ENCODE measurements at regions not wholly inside any gene's neighbourhood (a gene's known extent, or its start where the extent isn't known, plus 50 kb on each side); places are given as distances from the start of the nearest gene placed in this dataset.
"Not testable (repeated sequence)": the region's sequence is repeated elsewhere in the genome, so short reads cannot be mapped to it uniquely, and the experiment has no call there.

DNA sequence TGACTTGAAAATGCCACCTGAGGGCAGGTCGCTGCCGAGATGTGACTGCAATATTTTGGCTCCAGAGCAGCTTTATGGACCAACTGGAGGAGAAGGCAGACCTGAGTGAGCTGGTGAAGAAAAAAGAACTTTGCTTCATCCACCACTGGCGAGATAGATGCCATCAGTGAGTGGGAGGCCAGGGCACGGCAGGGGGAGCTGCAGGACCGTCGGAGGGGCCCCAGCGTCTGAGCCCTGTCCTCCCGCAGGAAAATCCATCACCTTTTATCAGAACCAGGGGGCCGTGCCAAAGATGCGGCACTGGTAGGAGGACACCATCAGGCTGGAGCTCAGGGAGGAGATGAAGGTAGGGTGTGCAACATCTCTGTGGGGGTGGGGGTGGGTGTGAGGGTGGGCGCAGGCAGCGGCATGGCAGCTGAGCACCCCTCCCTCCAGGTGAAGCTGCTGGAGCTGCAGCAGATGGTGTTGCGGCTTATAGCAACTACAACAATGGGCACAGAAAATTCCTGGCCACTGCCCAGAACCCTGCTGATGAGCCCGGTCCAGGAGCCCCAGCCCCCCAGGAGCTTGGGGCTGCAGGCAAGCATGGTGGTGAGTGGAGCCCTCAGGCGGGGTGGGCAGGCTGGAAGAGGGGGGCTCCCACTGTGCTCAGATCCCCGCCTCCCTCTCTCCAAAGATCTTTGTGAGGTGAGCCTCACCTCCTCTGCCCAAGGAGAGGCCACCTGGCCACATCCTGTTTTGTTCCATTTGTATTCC is 102.4 kb upstream of the FAN1 start:
- POLR2A ChIA-PET; H3K4me1 ChIP-seq (ENCODE audit: control insufficient read depth in 1 of 2, extremely low read depth in 1 of 2, insufficient read depth in 2 of 2, low read length in 2 of 2); H3K4me3 Mint-ChIP-seq; H3K36me3 Mint-ChIP-seq; H3K4me1 Mint-ChIP-seq; H3K27ac Mint-ChIP-seq; ATAC-seq (replicated peaks in 1 of 4); H3K27me3 Mint-ChIP-seq; H3K4me3 ChIP-seq (ENCODE audit: control insufficient read depth in 1 of 2, extremely low read depth in 1 of 2, low read length in 1 of 2); H3K36me3 ChIP-seq (ENCODE audit: control insufficient read depth in 2 of 2, extremely low read depth in 1 of 2, insufficient read depth in 1 of 2, low read length in 1 of 2); H3K9me3 Mint-ChIP-seq; H3K27ac ChIP-seq (ENCODE audit: low read length); H3K27me3 ChIP-seq (replicated peaks in 1 of 2; ENCODE audit: control insufficient read depth in 2 of 2, extremely low read depth in 1 of 2, insufficient read depth in 2 of 2, low read length in 1 of 2); H3K9me3 ChIP-seq: not testable (repeated sequence)
- 91% methylated on average over 4 of the region's 16 CpGs for WGBS (ENCODE audit: insufficient coverage)
- CTCF ChIA-PET, result interaction anchor here (0.7 to 1.2 kb wide), 3 partner anchors 57 to 328 kb away, joined by 3 read pairs; no protein-coding TSS in a partner anchor
- DNase-seq, result peak in 2 of 35 experiments; percentile 1 to 25

DNA sequence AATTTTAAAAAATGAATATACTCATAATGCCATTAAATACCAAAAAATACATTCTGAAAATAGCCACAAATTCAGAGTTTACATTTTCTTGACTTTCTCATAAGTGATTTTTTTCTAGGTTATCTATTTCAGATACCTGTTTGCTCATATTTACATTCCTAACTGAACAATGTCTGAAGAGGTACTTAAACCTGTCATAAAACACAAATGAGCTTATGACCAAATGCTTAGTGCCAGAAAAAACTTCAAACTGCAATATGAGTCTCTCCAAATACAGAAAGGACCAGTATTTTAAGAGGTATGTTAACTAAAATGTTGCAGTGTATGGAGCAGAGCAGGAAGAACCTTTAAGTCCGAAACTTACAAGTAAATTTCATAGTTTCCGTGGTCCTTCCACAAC is 101.7 kb upstream of the FAN1 start:
- not testable (repeated sequence) for H3K4me1 ChIP-seq (ENCODE audit: control insufficient read depth in 1 of 2, extremely low read depth in 1 of 2, insufficient read depth in 2 of 2, low read length in 2 of 2); H3K27ac ChIP-seq (ENCODE audit: low read length); H3K36me3 Mint-ChIP-seq; H3K4me1 Mint-ChIP-seq; DNase-seq; ATAC-seq (replicated peaks in 1 of 4); H3K27ac Mint-ChIP-seq; H3K27me3 Mint-ChIP-seq; H3K4me3 ChIP-seq (ENCODE audit: control insufficient read depth in 1 of 2, extremely low read depth in 1 of 2, low read length in 1 of 2); H3K36me3 ChIP-seq (ENCODE audit: control insufficient read depth in 2 of 2, extremely low read depth in 1 of 2, insufficient read depth in 1 of 2, low read length in 1 of 2); H3K9me3 ChIP-seq; H3K9me3 Mint-ChIP-seq; H3K27me3 ChIP-seq (replicated peaks in 1 of 2; ENCODE audit: control insufficient read depth in 2 of 2, extremely low read depth in 1 of 2, insufficient read depth in 2 of 2, low read length in 1 of 2); H3K4me3 Mint-ChIP-seq
- ChIA-PET CTCF (interaction anchor here (0.7 to 1.2 kb wide), 3 partner anchors 56 to 327 kb away, joined by 3 read pairs; no protein-coding TSS in a partner anchor), POLR2A (interaction anchor here in 1 of 2 donors (0.6 kb wide), 1 partner anchor 40 kb away, joined by 4 read pairs; no protein-coding TSS in a partner anchor)
- WGBS (ENCODE audit: insufficient coverage), result no CpG with 5 or more reads among the region's 2 CpGs

DNA sequence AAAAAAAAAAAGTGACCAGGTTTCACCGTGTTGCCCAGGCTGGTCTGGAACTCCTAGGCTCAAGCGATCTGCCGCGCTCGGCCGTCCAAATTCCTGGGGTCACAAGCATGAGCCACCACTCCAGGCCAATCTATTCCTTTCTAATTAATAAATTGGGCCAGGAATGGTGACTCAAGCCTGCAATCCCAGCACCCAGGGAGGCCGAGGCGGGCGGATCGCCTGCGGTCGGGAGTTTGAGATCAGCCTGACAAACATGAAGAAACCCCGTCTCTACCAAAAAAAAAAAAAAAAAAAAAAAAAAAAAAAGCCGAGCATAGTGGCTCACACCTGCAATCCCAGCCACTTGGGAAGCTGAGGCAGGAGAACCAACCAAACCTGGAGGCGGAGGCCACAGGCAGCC is 100.0 kb upstream of the FAN1 start:
- H3K36me3 Mint-ChIP-seq; ATAC-seq (replicated peaks in 1 of 4); DNase-seq; CTCF ChIA-PET; H3K4me1 Mint-ChIP-seq; H3K9me3 ChIP-seq; H3K4me3 Mint-ChIP-seq; H3K27ac Mint-ChIP-seq; H3K27ac ChIP-seq (ENCODE audit: low read length); H3K36me3 ChIP-seq (ENCODE audit: control insufficient read depth in 2 of 2, extremely low read depth in 1 of 2, insufficient read depth in 1 of 2, low read length in 1 of 2); H3K9me3 Mint-ChIP-seq; H3K27me3 ChIP-seq (replicated peaks in 1 of 2; ENCODE audit: control insufficient read depth in 2 of 2, extremely low read depth in 1 of 2, insufficient read depth in 2 of 2, low read length in 1 of 2); H3K27me3 Mint-ChIP-seq; H3K4me1 ChIP-seq (ENCODE audit: control insufficient read depth in 1 of 2, extremely low read depth in 1 of 2, insufficient read depth in 2 of 2, low read length in 2 of 2); H3K4me3 ChIP-seq (ENCODE audit: control insufficient read depth in 1 of 2, extremely low read depth in 1 of 2, low read length in 1 of 2): not testable (repeated sequence)
- WGBS (ENCODE audit: insufficient coverage), result 94% methylated on average over 6 of the region's 15 CpGs
- POLR2A ChIA-PET, result interaction anchor here in 1 of 2 donors (0.7 kb wide), 1 partner anchor 226 kb away, joined by 3 read pairs; no protein-coding TSS in a partner anchor

DNA sequence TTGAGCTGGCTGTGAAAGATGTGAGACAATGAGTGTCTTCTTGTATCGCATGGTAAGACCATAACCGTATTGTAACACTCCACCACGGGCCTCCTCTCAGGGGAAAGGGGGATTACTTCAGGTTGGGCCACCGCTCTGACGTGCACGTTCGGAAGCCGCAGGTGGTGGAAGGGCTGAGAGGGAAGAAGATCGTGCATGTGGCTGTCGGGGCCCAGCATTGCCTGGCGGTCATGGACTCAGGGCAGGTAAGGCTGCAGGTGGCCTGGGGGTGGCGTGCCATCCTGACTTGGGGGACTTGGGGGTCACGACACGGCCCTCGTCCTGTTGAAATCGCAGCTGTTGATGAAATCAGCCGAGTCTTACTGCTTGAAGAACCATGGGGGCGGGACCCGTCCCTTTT is 87.3 kb upstream of the FAN1 start:
- Mint-ChIP-seq H3K36me3 (no peaks in the 10 kb centered on the region), H3K4me1 (no peaks in the 10 kb centered on the region), H3K27ac (peak overlapping the region in 1 of 2 donors; percentile 53), H3K9me3 (no peaks in the 10 kb centered on the region), H3K4me3 (peak overlapping the region in 2 of 3 donors; percentile 15 to 42), H3K27me3 (no peaks in the 10 kb centered on the region)
- DNase-seq (peak in 2 of 35 experiments; percentile 8 to 9), ATAC-seq (replicated peaks in 1 of 4) (no peak)
- Histone ChIP-seq H3K4me3 (ENCODE audit: control insufficient read depth in 1 of 2, extremely low read depth in 1 of 2, low read length in 1 of 2) (no peak overlapping the region), H3K36me3 (ENCODE audit: control insufficient read depth in 2 of 2, extremely low read depth in 1 of 2, insufficient read depth in 1 of 2, low read length in 1 of 2) (no peaks in the 10 kb centered on the region), H3K9me3 (no peaks in the 10 kb centered on the region), H3K27me3 (replicated peaks in 1 of 2; ENCODE audit: control insufficient read depth in 2 of 2, extremely low read depth in 1 of 2, insufficient read depth in 2 of 2, low read length in 1 of 2) (no peaks in the 10 kb centered on the region), H3K4me1 (ENCODE audit: control insufficient read depth in 1 of 2, extremely low read depth in 1 of 2, insufficient read depth in 2 of 2, low read length in 2 of 2) (no peaks in the 10 kb centered on the region), H3K27ac (ENCODE audit: low read length) (no peak overlapping the region)
- ChIA-PET POLR2A (no interaction called here), CTCF (no interaction called here)
- 86% methylated on average over 16 of the region's 19 CpGs for WGBS (ENCODE audit: insufficient coverage)

DNA sequence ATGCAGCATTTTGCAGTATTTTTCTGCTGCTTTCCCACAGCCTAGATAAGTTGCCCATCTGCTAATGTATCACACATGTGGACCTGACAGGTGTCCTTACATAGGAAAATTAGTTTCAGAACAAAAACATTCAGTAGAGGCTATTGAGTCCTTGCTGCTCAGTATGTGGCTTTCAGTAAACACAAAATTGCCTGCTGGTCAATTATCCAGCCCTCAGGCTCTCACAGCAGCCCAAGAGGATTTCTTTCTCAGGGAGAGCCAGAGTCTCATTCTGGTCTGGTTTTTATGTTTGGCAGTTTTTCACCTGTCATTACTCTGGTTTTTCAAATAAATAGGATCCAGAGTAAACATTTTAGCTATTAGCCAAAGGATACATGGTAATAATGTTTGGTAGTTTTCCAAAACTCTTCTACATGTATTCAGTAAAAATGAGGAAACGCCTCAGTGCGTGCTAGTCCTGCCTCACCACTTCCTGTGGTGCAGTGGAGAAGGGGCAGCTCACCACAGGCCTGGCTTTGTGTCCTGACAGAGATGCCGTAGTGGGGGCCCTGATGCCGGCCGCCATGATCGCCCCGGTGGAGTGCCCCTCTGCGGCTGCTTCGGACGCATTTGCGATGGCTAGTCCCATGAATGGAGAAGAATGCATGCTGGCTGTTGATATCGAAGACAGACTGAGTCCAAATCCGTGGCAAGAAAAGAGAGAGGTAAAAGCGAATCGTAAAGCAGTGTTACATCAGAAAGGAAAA is 80.5 kb upstream of the FAN1 start:
- WGBS (ENCODE audit: insufficient coverage), result 40% methylated on average over 14 of the region's 15 CpGs
- peak; percentile 56 to 91 (median 64) for ATAC-seq (replicated peaks in 1 of 4)
- Mint-ChIP-seq H3K4me1 (peaks cover 5 to 41% (median 19%) of the 10 kb centered on the region in 3 donors), H3K27ac (peak overlapping the region; percentile 93 to 97), H3K4me3 (peak overlapping the region; percentile 84 to 94 (median 93))
- H3K27ac ChIP-seq (ENCODE audit: low read length), result peak overlapping the region; percentile 52
- peak in 19 of 35 experiments; percentile 9 to 61 (median 35) for DNase-seq
- H3K36me3 ChIP-seq (ENCODE audit: control insufficient read depth in 2 of 2, extremely low read depth in 1 of 2, insufficient read depth in 1 of 2, low read length in 1 of 2); H3K27me3 Mint-ChIP-seq; CTCF ChIA-PET; H3K36me3 Mint-ChIP-seq; H3K9me3 Mint-ChIP-seq; H3K27me3 ChIP-seq (replicated peaks in 1 of 2; ENCODE audit: control insufficient read depth in 2 of 2, extremely low read depth in 1 of 2, insufficient read depth in 2 of 2, low read length in 1 of 2); H3K4me1 ChIP-seq (ENCODE audit: control insufficient read depth in 1 of 2, extremely low read depth in 1 of 2, insufficient read depth in 2 of 2, low read length in 2 of 2); H3K9me3 ChIP-seq: not testable (repeated sequence)
- POLR2A ChIA-PET, result interaction anchor here in 1 of 2 donors (0.7 kb wide), 1 partner anchor 480 kb away, joined by 5 read pairs; no protein-coding TSS in a partner anchor
- peak overlapping the region in 1 of 2 donors; percentile 50 for H3K4me3 ChIP-seq (ENCODE audit: control insufficient read depth in 1 of 2, extremely low read depth in 1 of 2, low read length in 1 of 2)

DNA sequence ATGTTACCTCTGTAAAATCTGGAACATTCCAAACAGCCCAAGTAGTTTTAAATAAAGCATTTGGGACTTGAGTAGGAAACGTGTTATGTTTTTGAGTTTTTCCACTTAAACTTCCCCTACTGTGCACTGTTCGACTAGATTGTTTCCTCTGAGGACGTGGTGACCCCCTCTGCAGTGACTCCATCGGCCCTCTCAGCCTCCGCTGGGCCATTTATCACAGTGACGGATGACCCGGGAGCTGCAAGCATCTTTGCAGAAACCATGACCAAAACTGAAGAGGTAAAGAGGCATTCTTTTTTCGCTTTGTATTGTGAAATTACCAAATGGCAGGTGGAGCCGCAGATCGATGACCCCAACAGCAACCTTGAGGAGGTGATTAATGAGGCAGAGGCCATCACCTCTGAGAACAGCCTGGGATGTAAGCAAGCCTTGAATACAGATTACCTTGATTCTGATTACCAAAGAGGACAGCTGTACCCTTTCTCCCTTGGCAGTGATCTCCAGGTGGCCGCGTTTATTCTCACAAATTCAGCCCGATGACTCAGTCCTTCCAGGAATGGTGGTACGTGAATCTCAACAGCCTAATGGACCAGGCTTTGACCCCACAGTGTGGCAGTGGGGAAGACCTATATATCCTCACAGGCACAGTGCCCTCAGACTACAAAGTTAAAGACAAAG is 79.1 kb upstream of the FAN1 start:
- Mint-ChIP-seq H3K36me3 (peaks cover 2% of the 10 kb centered on the region), H3K27ac (peak overlapping the region in 1 of 2 donors; percentile 77), H3K9me3 (no peaks in the 10 kb centered on the region), H3K4me3 (peak overlapping the region in 2 of 3 donors; percentile 62 to 94), H3K4me1 (peaks cover 5 to 50% (median 24%) of the 10 kb centered on the region in 3 donors), H3K27me3 (no peaks in the 10 kb centered on the region)
- ATAC-seq (replicated peaks in 1 of 4) (no peak), DNase-seq (no peak)
- Histone ChIP-seq H3K4me3 (ENCODE audit: control insufficient read depth in 1 of 2, extremely low read depth in 1 of 2, low read length in 1 of 2) (no peak overlapping the region), H3K27me3 (replicated peaks in 1 of 2; ENCODE audit: control insufficient read depth in 2 of 2, extremely low read depth in 1 of 2, insufficient read depth in 2 of 2, low read length in 1 of 2) (no peaks in the 10 kb centered on the region), H3K4me1 (ENCODE audit: control insufficient read depth in 1 of 2, extremely low read depth in 1 of 2, insufficient read depth in 2 of 2, low read length in 2 of 2) (no peaks in the 10 kb centered on the region), H3K9me3 (no peaks in the 10 kb centered on the region), H3K36me3 (ENCODE audit: control insufficient read depth in 2 of 2, extremely low read depth in 1 of 2, insufficient read depth in 1 of 2, low read length in 1 of 2) (no peaks in the 10 kb centered on the region), H3K27ac (ENCODE audit: low read length) (no peak overlapping the region)
- POLR2A ChIA-PET, result no interaction called here
- CTCF ChIA-PET, result no interaction called here
- WGBS (ENCODE audit: insufficient coverage), result 91% methylated on average over 4 of the region's 14 CpGs

All from T-cell (primary cell).